ENCODE measurements at regions not wholly inside any gene's neighbourhood (a gene's known extent, or its start where the extent isn't known, plus 50 kb on each side); places are given as distances from the start of the nearest gene placed in this dataset.

DNA sequence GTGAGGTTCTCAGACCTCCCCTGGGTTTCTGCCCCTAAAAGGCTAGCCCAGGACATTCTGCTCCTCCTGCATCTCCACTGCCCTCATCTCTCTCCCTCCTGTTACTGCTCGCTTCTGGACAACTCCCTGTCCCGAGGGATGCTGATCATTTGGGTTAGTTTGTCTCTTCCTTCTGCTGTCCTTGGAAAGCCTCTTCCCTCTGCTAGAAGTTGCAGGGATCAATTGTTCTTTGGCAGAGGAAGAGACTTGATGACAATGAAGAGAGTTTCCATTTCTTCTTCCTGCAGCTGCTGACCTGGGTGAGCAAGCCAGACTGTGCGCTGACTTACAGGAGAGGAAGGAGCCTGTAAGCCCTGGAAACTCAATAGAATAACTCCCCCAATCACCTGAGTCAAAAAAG, 68.9 kb downstream of the RDH14 start:
- H3K27ac ChIP-seq, result no peak overlapping the region
- H3K36me3 ChIP-seq, result no peaks in the 10 kb centered on the region
- no peaks in the 10 kb centered on the region for H3K9me3 ChIP-seq
- intact Hi-C loops (cut with DNase I), result no loop called here
- DNase-seq, result no peak
- no peaks in the 10 kb centered on the region for H3K27me3 ChIP-seq
- no peak overlapping the region for H3K4me3 ChIP-seq
- no peaks in the 10 kb centered on the region for H3K4me1 ChIP-seq (ENCODE audit: insufficient read depth)
- TF ChIP-seq POLR2A (IDR thresholded peaks at IDR 0.05) (no peak), CTCF (IDR thresholded peaks at IDR 0.05) (no peak), EP300 (IDR thresholded peaks at IDR 0.05) (no peak)
- WGBS, 3 donors, result 64 to 76% (median 67%) methylated on average over 3 of the region's 3 CpGs

GRCh38 chr2:18490901-18491300, 69.6 kb downstream of the RDH14 start:
- Histone ChIP-seq H3K27me3 (no peaks in the 10 kb centered on the region), H3K4me1 (ENCODE audit: insufficient read depth) (no peaks in the 10 kb centered on the region), H3K9me3 (no peaks in the 10 kb centered on the region), H3K4me3 (no peak overlapping the region), H3K27ac (no peak overlapping the region), H3K36me3 (no peaks in the 10 kb centered on the region)
- intact Hi-C loops (cut with DNase I), result no loop called here
- WGBS, 3 donors, result 43 to 49% (median 47%) methylated on average over 2 of the region's 2 CpGs
- TF ChIP-seq EP300 (IDR thresholded peaks at IDR 0.05) (no peak), POLR2A (IDR thresholded peaks at IDR 0.05) (no peak), CTCF (IDR thresholded peaks at IDR 0.05) (no peak)
- no peak for DNase-seq

- Histone ChIP-seq H3K4me3 (no peak overlapping the region), H3K4me1 (ENCODE audit: insufficient read depth) (no peaks in the 10 kb centered on the region), H3K27ac (no peak overlapping the region), H3K36me3 (no peaks in the 10 kb centered on the region), H3K27me3 (no peaks in the 10 kb centered on the region), H3K9me3 (no peaks in the 10 kb centered on the region)
- intact Hi-C loops (cut with DNase I), result no loop called here
- DNase-seq, result no peak
- 86 to 91% (median 88%) methylated on average over 2 of the region's 2 CpGs for WGBS, 3 donors
- no peak for TF ChIP-seq POLR2A (IDR thresholded peaks at IDR 0.05)
- no peak for TF ChIP-seq EP300 (IDR thresholded peaks at IDR 0.05)
- no peak for TF ChIP-seq CTCF (IDR thresholded peaks at IDR 0.05)
These were observed 73.1 kb downstream of the RDH14 start for GRCh38 chr2:18487106-18487913.

GRCh38 chr2:18484625-18485024, 75.8 kb downstream of the RDH14 start:
- DNase-seq, result no peak
- TF ChIP-seq POLR2A (IDR thresholded peaks at IDR 0.05) (no peak), CTCF (IDR thresholded peaks at IDR 0.05) (no peak), EP300 (IDR thresholded peaks at IDR 0.05) (no peak)
- Histone ChIP-seq H3K4me3 (no peak overlapping the region), H3K4me1 (ENCODE audit: insufficient read depth) (no peaks in the 10 kb centered on the region), H3K36me3 (no peaks in the 10 kb centered on the region), H3K27me3 (no peaks in the 10 kb centered on the region), H3K27ac (no peak overlapping the region), H3K9me3 (no peaks in the 10 kb centered on the region)
- intact Hi-C loops (cut with DNase I), result no loop called here

Measured in ovary (tissue), 7 donors.